Hepatocyte (in vitro differentiated cells): ENCODE measurements at regions not wholly inside any gene's neighbourhood (a gene's known extent, or its start where the extent isn't known, plus 50 kb on each side); places are given as distances from the start of the nearest gene placed in this dataset.
"Not testable (repeated sequence)": the region's sequence is repeated elsewhere in the genome, so short reads cannot be mapped to it uniquely, and the experiment has no call there.

ENCODE experiments used
- EZH2phosphoT487 ChIP-seq: fragments of 200-600 bp; sonication (generic); IDR thresholded peaks from one replicate; pipeline ENCODE4 v1.6.1; 2018; ENCODE audit warnings: antibody characterized with exemption, mild to moderate bottlenecking, low read depth, moderate library complexity; ENCODE audit not compliant: unreplicated experiment, severe bottlenecking
- TF ChIP-seq, protein P1 (sequence below): fragments of 200-600 bp; sonication (generic); IDR thresholded peaks from 2 replicates; pipeline ENCODE4 v1.5.1; 2016; ENCODE audit warnings: antibody characterized with exemption, mild to moderate bottlenecking; ENCODE audit not compliant: poor library complexity

DNA sequence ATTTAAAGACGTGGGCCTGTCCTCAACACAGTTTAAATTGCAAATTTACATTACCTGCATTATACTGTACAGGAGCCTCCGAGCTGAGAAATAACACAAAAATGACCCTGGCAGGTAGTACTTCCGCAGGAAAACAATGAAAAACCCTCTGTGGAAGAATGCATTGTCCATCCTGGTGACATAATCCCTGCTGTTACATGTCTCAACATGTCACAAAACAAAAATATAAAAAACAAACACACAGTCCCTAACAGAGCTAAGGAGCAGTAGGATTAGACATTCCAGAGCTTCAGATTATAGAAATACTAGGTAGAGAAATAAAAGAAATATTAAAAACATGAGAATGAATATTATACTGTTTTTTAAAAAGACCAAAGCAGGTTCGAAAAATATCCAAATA, 359.2 kb downstream of the SRGAP2C start:
- TF ChIP-seq, protein P1, sequence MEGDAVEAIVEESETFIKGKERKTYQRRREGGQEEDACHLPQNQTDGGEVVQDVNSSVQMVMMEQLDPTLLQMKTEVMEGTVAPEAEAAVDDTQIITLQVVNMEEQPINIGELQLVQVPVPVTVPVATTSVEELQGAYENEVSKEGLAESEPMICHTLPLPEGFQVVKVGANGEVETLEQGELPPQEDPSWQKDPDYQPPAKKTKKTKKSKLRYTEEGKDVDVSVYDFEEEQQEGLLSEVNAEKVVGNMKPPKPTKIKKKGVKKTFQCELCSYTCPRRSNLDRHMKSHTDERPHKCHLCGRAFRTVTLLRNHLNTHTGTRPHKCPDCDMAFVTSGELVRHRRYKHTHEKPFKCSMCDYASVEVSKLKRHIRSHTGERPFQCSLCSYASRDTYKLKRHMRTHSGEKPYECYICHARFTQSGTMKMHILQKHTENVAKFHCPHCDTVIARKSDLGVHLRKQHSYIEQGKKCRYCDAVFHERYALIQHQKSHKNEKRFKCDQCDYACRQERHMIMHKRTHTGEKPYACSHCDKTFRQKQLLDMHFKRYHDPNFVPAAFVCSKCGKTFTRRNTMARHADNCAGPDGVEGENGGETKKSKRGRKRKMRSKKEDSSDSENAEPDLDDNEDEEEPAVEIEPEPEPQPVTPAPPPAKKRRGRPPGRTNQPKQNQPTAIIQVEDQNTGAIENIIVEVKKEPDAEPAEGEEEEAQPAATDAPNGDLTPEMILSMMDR = not testable (repeated sequence)
- TF ChIP-seq EZH2phosphoT487 = not testable (repeated sequence)
